NCI-H146 treated with DMSO at 0.1 percent for 48 hours (cell line): ENCODE measurements at regions not wholly inside any gene's neighbourhood (a gene's known extent, or its start where the extent isn't known, plus 50 kb on each side); places are given as distances from the start of the nearest gene placed in this dataset.
"Not testable (repeated sequence)": the region's sequence is repeated elsewhere in the genome, so short reads cannot be mapped to it uniquely, and the experiment has no call there.

Experiments used
- DNase-seq: peaks from one replicate; lab custom pipeline; 2025; ENCODE audit not compliant: unreplicated experiment; lab: John Stamatoyannopoulos, UW

GRCh38 chr11:38176686-38177322 is 1578.8 kb upstream of the RAG2 start:
- no peak for DNase-seq

- no peak for DNase-seq
Observed at GRCh38 chr11:38173676-38174075, 1575.6 kb upstream of the RAG2 start.

GRCh38 chr11:38169286-38169685 is 1571.2 kb upstream of the RAG2 start:
- no peak for DNase-seq

GRCh38 chr11:38163526-38163925 is 1565.5 kb upstream of the RAG2 start:
- no peak for DNase-seq

- DNase-seq = no peak
Observed at GRCh38 chr11:38160433-38160832, 1562.4 kb upstream of the RAG2 start.

- no peak for DNase-seq
Observed at GRCh38 chr11:38159038-38159437, 1561.0 kb upstream of the RAG2 start.

- DNase-seq = no peak
Observed at GRCh38 chr11:38156495-38157146, 1558.6 kb upstream of the RAG2 start.

- no peak for DNase-seq
Observed at GRCh38 chr11:38155856-38156255, 1557.8 kb upstream of the RAG2 start.

GRCh38 chr11:38153985-38154384 is 1555.9 kb upstream of the RAG2 start:
- no peak for DNase-seq

GRCh38 chr11:38143852-38144251 is 1545.8 kb upstream of the RAG2 start:
- no peak for DNase-seq

GRCh38 chr11:38138972-38139371 is 1540.9 kb upstream of the RAG2 start:
- no peak for DNase-seq

GRCh38 chr11:38136887-38137286 is 1538.9 kb upstream of the RAG2 start:
- no peak for DNase-seq

GRCh38 chr11:38131535-38131934 is 1533.5 kb upstream of the RAG2 start:
- no peak for DNase-seq

GRCh38 chr11:38130976-38131375 is 1532.9 kb upstream of the RAG2 start:
- DNase-seq = no peak

- DNase-seq = no peak
Observed at GRCh38 chr11:38130514-38130913, 1532.5 kb upstream of the RAG2 start.

GRCh38 chr11:38123673-38124072 is 1525.6 kb upstream of the RAG2 start:
- DNase-seq = no peak

- DNase-seq = not testable (repeated sequence)
Observed at GRCh38 chr11:38116616-38117015, 1518.6 kb upstream of the RAG2 start.

- not testable (repeated sequence) for DNase-seq
Observed at GRCh38 chr11:38115381-38115780, 1517.3 kb upstream of the RAG2 start.

GRCh38 chr11:38100836-38101462 is 1502.9 kb upstream of the RAG2 start:
- no peak for DNase-seq

- DNase-seq = no peak
Observed at GRCh38 chr11:38095268-38095667, 1497.2 kb upstream of the RAG2 start.

- no peak for DNase-seq
Observed at GRCh38 chr11:38089726-38090125, 1491.7 kb upstream of the RAG2 start.

GRCh38 chr11:38060920-38061319 is 1462.9 kb upstream of the RAG2 start:
- DNase-seq = no peak
